Cardiac muscle cell (in vitro differentiated cells and primary cell): ENCODE measurements at regions not wholly inside any gene's neighbourhood (a gene's known extent, or its start where the extent isn't known, plus 50 kb on each side); places are given as distances from the start of the nearest gene placed in this dataset.
"Not testable (repeated sequence)": the region's sequence is repeated elsewhere in the genome, so short reads cannot be mapped to it uniquely, and the experiment has no call there.

Source experiments
- DNase-seq, 2 donors: peaks; one replicate each; pipeline versions ENCODE4 v3.0.0 to v3.0.0-alpha.2; 2010 to 2017; ENCODE audit warnings: low read depth in 1 of 2, low spot score in 1 of 2
- H3K27ac ChIP-seq: fragments of 200-600 bp; sonication (generic); 2 replicates; pipeline ENCODE4 v1.5.1; 2016
- H3K27me3 ChIP-seq: fragments of 200-600 bp; sonication (generic); 2 replicates; pipeline ENCODE4 v1.6.0; 2016; ENCODE audit warnings: control low read depth
- H3K36me3 ChIP-seq: fragments of 200-600 bp; sonication (generic); 2 replicates; pipeline ENCODE4 v1.5.1; 2016; ENCODE audit warnings: control low read depth
- H3K4me1 ChIP-seq: fragments of 200-600 bp; sonication (generic); 2 replicates; pipeline ENCODE4 v1.8.1; 2017; ENCODE audit warnings: low read depth, mild to moderate bottlenecking, mixed run types
- H3K4me3 ChIP-seq: fragments of 200-600 bp; sonication (generic); 2 replicates; pipeline ENCODE4 v1.5.1; 2016; ENCODE audit warnings: mild to moderate bottlenecking
- H3K9me3 ChIP-seq: fragments of 200-600 bp; sonication (generic); 2 replicates; pipeline ENCODE4 v1.5.1; 2017; ENCODE audit warnings: low read depth, mild to moderate bottlenecking, control low read depth
- TF ChIP-seq, protein P1 (sequence below): IDR thresholded peaks from 2 replicates; pipeline ENCODE4 v1.5.1; 2012; ENCODE audit warnings: low read depth, mild to moderate bottlenecking, low read length

- DNase-seq: no peak
These were observed 472.9 kb upstream of the GALNTL6 start for GRCh38 chr4:171340258-171340657.

GRCh38 chr4:171334549-171334948 is 478.7 kb upstream of the GALNTL6 start:
- Histone ChIP-seq H3K9me3 (no peaks in the 10 kb centered on the region), H3K4me3 (no peak overlapping the region), H3K27ac (no peak overlapping the region), H3K27me3 (no peaks in the 10 kb centered on the region), H3K36me3 (no peaks in the 10 kb centered on the region), H3K4me1 (no peaks in the 10 kb centered on the region)
- TF ChIP-seq, protein P1, sequence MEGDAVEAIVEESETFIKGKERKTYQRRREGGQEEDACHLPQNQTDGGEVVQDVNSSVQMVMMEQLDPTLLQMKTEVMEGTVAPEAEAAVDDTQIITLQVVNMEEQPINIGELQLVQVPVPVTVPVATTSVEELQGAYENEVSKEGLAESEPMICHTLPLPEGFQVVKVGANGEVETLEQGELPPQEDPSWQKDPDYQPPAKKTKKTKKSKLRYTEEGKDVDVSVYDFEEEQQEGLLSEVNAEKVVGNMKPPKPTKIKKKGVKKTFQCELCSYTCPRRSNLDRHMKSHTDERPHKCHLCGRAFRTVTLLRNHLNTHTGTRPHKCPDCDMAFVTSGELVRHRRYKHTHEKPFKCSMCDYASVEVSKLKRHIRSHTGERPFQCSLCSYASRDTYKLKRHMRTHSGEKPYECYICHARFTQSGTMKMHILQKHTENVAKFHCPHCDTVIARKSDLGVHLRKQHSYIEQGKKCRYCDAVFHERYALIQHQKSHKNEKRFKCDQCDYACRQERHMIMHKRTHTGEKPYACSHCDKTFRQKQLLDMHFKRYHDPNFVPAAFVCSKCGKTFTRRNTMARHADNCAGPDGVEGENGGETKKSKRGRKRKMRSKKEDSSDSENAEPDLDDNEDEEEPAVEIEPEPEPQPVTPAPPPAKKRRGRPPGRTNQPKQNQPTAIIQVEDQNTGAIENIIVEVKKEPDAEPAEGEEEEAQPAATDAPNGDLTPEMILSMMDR: no peak
- no peak for DNase-seq

More at GRCh38 chr4:171340258-171340657, 472.9 kb upstream of the GALNTL6 start:
- Histone ChIP-seq H3K27ac (no peak overlapping the region), H3K36me3 (no peaks in the 10 kb centered on the region), H3K9me3 (no peaks in the 10 kb centered on the region), H3K27me3 (no peaks in the 10 kb centered on the region), H3K4me3 (no peak overlapping the region), H3K4me1 (no peaks in the 10 kb centered on the region)
- TF ChIP-seq, protein P1: no peak

GRCh38 chr4:171308661-171309060 is 504.5 kb upstream of the GALNTL6 start:
- Histone ChIP-seq H3K27ac (no peak overlapping the region), H3K4me1 (no peaks in the 10 kb centered on the region), H3K9me3 (no peaks in the 10 kb centered on the region), H3K27me3 (no peaks in the 10 kb centered on the region), H3K4me3 (no peak overlapping the region), H3K36me3 (no peaks in the 10 kb centered on the region)
- DNase-seq: no peak
- TF ChIP-seq, protein P1: no peak

GRCh38 chr4:171298048-171298718 is 515.0 kb upstream of the GALNTL6 start:
- not testable (repeated sequence) for H3K27ac ChIP-seq, H3K9me3 ChIP-seq, DNase-seq, H3K27me3 ChIP-seq, H3K36me3 ChIP-seq, H3K4me3 ChIP-seq, H3K4me1 ChIP-seq

- H3K4me3 ChIP-seq: no peak overlapping the region
- no peak overlapping the region for H3K27ac ChIP-seq
- TF ChIP-seq, protein P1: no peak
- no peak for DNase-seq
- H3K9me3 ChIP-seq: no peaks in the 10 kb centered on the region
- no peaks in the 10 kb centered on the region for H3K4me1 ChIP-seq
- H3K36me3 ChIP-seq: no peaks in the 10 kb centered on the region
- no peaks in the 10 kb centered on the region for H3K27me3 ChIP-seq
These were observed 524.3 kb upstream of the GALNTL6 start for GRCh38 chr4:171288816-171289432.

DNA sequence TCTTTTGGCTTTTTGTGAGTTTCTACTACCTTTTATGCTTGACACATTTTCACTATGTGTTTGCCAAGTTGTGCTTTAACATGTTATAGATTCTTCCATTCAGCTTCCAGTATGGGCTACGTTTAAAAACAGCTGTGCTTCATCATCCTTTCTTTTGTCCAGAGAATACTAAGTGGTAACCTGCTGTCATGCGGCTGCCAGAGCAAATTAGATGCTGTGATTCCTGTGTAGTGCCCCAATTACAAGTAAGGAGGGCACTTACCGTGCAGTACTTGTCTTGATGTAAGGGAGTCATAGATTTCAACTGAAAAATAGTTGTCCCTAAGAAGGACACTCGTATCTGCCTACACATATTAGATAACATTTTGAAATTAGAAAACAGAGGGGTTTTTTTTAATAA is 531.8 kb upstream of the GALNTL6 start:
- Histone ChIP-seq H3K4me1 (no peaks in the 10 kb centered on the region), H3K4me3 (no peak overlapping the region), H3K27me3 (no peaks in the 10 kb centered on the region), H3K27ac (no peak overlapping the region), H3K9me3 (no peaks in the 10 kb centered on the region), H3K36me3 (no peaks in the 10 kb centered on the region)
- DNase-seq: no peak
- TF ChIP-seq, protein P1: no peak
